B cell (primary cell): ENCODE measurements at regions not wholly inside any gene's neighbourhood (a gene's known extent, or its start where the extent isn't known, plus 50 kb on each side); places are given as distances from the start of the nearest gene placed in this dataset.

Experiments
- ATAC-seq: fragments of 200-7000 bp; cut with Tn5 transposase; one replicate; pipeline ENCODE4 v1.10.0; 2021; ENCODE audit warnings: low read depth, mild to moderate bottlenecking, moderate number of reproducible peaks, moderate library complexity
- CTCF ChIA-PET: fragments of 350-600 bp; sonication (Branson Sonifier 250); formaldehyde crosslinking; loops from one replicate; lab custom pipeline; 2021; ENCODE audit warnings: antibody characterized with exemption, inconsistent platforms; lab: Charles Lee
- POLR2A ChIA-PET: fragments of 350-600 bp; sonication (Branson Sonifier 250); formaldehyde crosslinking; loops from one replicate; lab custom pipeline; 2021; ENCODE audit warnings: antibody characterized with exemption; lab: Charles Lee
- DNase-seq: peaks from one replicate; pipeline ENCODE4 v3.0.0; 2013
- H2AFZ ChIP-seq: 2 replicates; pipeline ENCODE4 v1.6.1; 2012; ENCODE audit warnings: mild to moderate bottlenecking, low read depth, low read length; ENCODE audit not compliant: insufficient read depth, poor library complexity, severe bottlenecking
- H3K27ac ChIP-seq, 2 donors: 1 replicate in 1 of 2; 2 replicates in 1 of 2; pipeline ENCODE4 v1.5.1; 2012 to 2013; ENCODE audit warnings: low read length in 2 of 2, mild to moderate bottlenecking in 2 of 2, moderate library complexity in 1 of 2
- H3K27me3 ChIP-seq, 4 experiments: fragments of 200-600 bp in 1 of 4; sonication (generic) in 1 of 4; replicated peaks in 1 of 4; 1 replicate in 2 of 4; 2 replicates in 2 of 4; pipeline versions ENCODE4 v1.6.1 to v1.7.0; 2013 to 2016; ENCODE audit warnings: low read length in 3 of 4, mild to moderate bottlenecking in 2 of 4, mixed read lengths in 1 of 4, moderate library complexity in 1 of 4; ENCODE audit not compliant: insufficient read depth in 4 of 4, control insufficient read depth in 3 of 4; ENCODE audit errors: control extremely low read depth in 1 of 4
- H3K36me3 ChIP-seq, 2 experiments: replicated peaks in 1 of 2; 1 replicate in 1 of 2; 2 replicates in 1 of 2; pipeline versions ENCODE4 v1.6.1 to v1.7.1; 2013; ENCODE audit warnings: low read length in 1 of 2; ENCODE audit not compliant: insufficient read depth in 2 of 2, control insufficient read depth in 1 of 2; ENCODE audit errors: control extremely low read depth in 1 of 2, extremely low read depth in 1 of 2
- H3K4me1 ChIP-seq, 2 donors: fragments of 200-600 bp in 1 of 2; sonication (generic) in 1 of 2; 1 replicate in 1 of 2; 2 replicates in 1 of 2; pipeline versions ENCODE4 v1.5.1 to v1.6.1; 2013 to 2017; ENCODE audit warnings: low read length in 2 of 2; ENCODE audit not compliant: control insufficient read depth in 2 of 2, insufficient read depth in 2 of 2
- H3K4me2 ChIP-seq: replicated peaks from 2 replicates; pipeline ENCODE3; 2012; ENCODE audit warnings: mild to moderate bottlenecking, low read depth, low read length; ENCODE audit not compliant: poor library complexity, severe bottlenecking
- H3K4me3 ChIP-seq, 5 experiments: fragments of 200-600 bp in 1 of 5; sonication (generic) in 1 of 5; 1 replicate in 3 of 5; 2 replicates in 2 of 5; pipeline versions ENCODE4 v1.5.1 to v1.7.0; 2011 to 2016; ENCODE audit warnings: low read length in 4 of 5, mild to moderate bottlenecking in 4 of 5, low read depth in 2 of 5, control low read depth in 1 of 5, moderate library complexity in 1 of 5; ENCODE audit not compliant: insufficient read depth in 1 of 5; ENCODE audit errors: control extremely low read depth in 1 of 5, extremely low read depth in 1 of 5
- H3K79me2 ChIP-seq: fragments of 200-600 bp; sonication (generic); one replicate; pipeline ENCODE4 v1.6.0; 2016; ENCODE audit warnings: low read length; ENCODE audit not compliant: control insufficient read depth, insufficient read depth
- H3K9ac ChIP-seq: fragments of 200-600 bp; sonication (generic); 2 replicates; pipeline ENCODE4 v1.6.1; 2017; ENCODE audit warnings: mild to moderate bottlenecking, low read length, moderate library complexity
- H3K9me3 ChIP-seq, 3 donors: one replicate each; pipeline versions ENCODE4 v1.6.1 to v1.7.1; 2013; ENCODE audit warnings: low read length in 2 of 3; ENCODE audit not compliant: control insufficient read depth in 2 of 3, insufficient read depth in 1 of 3; ENCODE audit errors: control extremely low read depth in 1 of 3
- H4K20me1 ChIP-seq: 2 replicates; pipeline ENCODE4 v1.6.0; 2012; ENCODE audit warnings: mild to moderate bottlenecking, low read length; ENCODE audit not compliant: insufficient read depth, control insufficient read depth, poor library complexity, severe bottlenecking
- H3K27ac Mint-ChIP-seq: one replicate; pipeline ENCODE4 v1.8.0; 2021; ENCODE audit warnings: mixed read lengths
- H3K27me3 Mint-ChIP-seq: one replicate; pipeline ENCODE4 v1.8.0; 2021; ENCODE audit warnings: mixed read lengths
- H3K4me1 Mint-ChIP-seq: one replicate; pipeline ENCODE4 v1.8.0; 2021; ENCODE audit warnings: mixed read lengths
- H3K4me3 Mint-ChIP-seq: one replicate; pipeline ENCODE4 v1.8.0; 2021; ENCODE audit warnings: mixed read lengths
- H3K9me3 Mint-ChIP-seq: one replicate; pipeline ENCODE4 v1.8.0; 2022; ENCODE audit warnings: mixed read lengths; ENCODE audit not compliant: insufficient read depth
- EZH2 ChIP-seq: IDR thresholded peaks from 2 replicates; pipeline ENCODE4 v1.6.1; 2012; ENCODE audit warnings: borderline replicate concordance, low read depth, mild to moderate bottlenecking, moderate library complexity, low read length; ENCODE audit not compliant: insufficient read depth, poor library complexity, severe bottlenecking
- WGBS: methylation state at CpG from one replicate; pipeline ENCODE4 v1.1.5; 2013; ENCODE audit warnings: missing lambda C conversion rate; ENCODE audit not compliant: insufficient coverage; 5-methylcytosine and 5-hydroxymethylcytosine counted together
- intact Hi-C: fragments of 100-400 bp; cut with micrococcal nuclease; formaldehyde crosslinking; loops from one replicate; pipeline ENCODE4 v1.10.0; 2022
- TF ChIP-seq, protein P1 (sequence below): fragments of 200-600 bp; IDR thresholded peaks from one replicate; pipeline ENCODE4 v1.8.0; 2022; ENCODE audit warnings: antibody characterized with exemption, mild to moderate bottlenecking

- Histone ChIP-seq H3K9ac (no peak overlapping the region), H3K4me3 (no peak overlapping the region), H3K4me2 (no peak overlapping the region), H3K4me1 (no peaks in the 10 kb centered on the region), H4K20me1 (no peaks in the 10 kb centered on the region), H3K79me2 (no peaks in the 10 kb centered on the region), H3K9me3 (no peaks in the 10 kb centered on the region), H3K27ac (no peak overlapping the region), H2AFZ (no peak overlapping the region), H3K27me3 (no peaks in the 10 kb centered on the region), H3K36me3 (no peaks in the 10 kb centered on the region)
- H3K4me1 Mint-ChIP-seq = no peaks in the 10 kb centered on the region
- H3K4me3 Mint-ChIP-seq = no peak overlapping the region
- H3K27ac Mint-ChIP-seq = no peak overlapping the region
- CTCF ChIA-PET = no interaction called here
- ATAC-seq (no peak), DNase-seq (no peak)
- no peaks in the 10 kb centered on the region for H3K9me3 Mint-ChIP-seq
- POLR2A ChIA-PET = no interaction called here
- WGBS = 100% methylated on average over 1 of the region's 2 CpGs
- H3K27me3 Mint-ChIP-seq = no peaks in the 10 kb centered on the region
- intact Hi-C loops = no loop called here
- TF ChIP-seq EZH2 = no peak
- TF ChIP-seq, protein P1, sequence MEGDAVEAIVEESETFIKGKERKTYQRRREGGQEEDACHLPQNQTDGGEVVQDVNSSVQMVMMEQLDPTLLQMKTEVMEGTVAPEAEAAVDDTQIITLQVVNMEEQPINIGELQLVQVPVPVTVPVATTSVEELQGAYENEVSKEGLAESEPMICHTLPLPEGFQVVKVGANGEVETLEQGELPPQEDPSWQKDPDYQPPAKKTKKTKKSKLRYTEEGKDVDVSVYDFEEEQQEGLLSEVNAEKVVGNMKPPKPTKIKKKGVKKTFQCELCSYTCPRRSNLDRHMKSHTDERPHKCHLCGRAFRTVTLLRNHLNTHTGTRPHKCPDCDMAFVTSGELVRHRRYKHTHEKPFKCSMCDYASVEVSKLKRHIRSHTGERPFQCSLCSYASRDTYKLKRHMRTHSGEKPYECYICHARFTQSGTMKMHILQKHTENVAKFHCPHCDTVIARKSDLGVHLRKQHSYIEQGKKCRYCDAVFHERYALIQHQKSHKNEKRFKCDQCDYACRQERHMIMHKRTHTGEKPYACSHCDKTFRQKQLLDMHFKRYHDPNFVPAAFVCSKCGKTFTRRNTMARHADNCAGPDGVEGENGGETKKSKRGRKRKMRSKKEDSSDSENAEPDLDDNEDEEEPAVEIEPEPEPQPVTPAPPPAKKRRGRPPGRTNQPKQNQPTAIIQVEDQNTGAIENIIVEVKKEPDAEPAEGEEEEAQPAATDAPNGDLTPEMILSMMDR = no peak
Measured at GRCh38 chr7:114759347-114760062, 162.4 kb upstream of the MDFIC start.

GRCh38 chr7:114760477-114760876, 161.4 kb upstream of the MDFIC start:
- no peak for ATAC-seq

More at GRCh38 chr7:114760477-114760876, 161.4 kb upstream of the MDFIC start:
- Histone ChIP-seq H3K4me2 (no peak overlapping the region), H3K4me3 (no peak overlapping the region), H3K36me3 (no peaks in the 10 kb centered on the region), H3K9ac (no peak overlapping the region), H3K9me3 (no peaks in the 10 kb centered on the region), H3K4me1 (no peaks in the 10 kb centered on the region), H3K27me3 (no peaks in the 10 kb centered on the region), H3K79me2 (no peaks in the 10 kb centered on the region), H3K27ac (no peak overlapping the region), H4K20me1 (no peaks in the 10 kb centered on the region), H2AFZ (no peak overlapping the region)
- no peak for DNase-seq
- ChIA-PET CTCF (no interaction called here), POLR2A (no interaction called here)
- no peaks in the 10 kb centered on the region for H3K9me3 Mint-ChIP-seq
- H3K27ac Mint-ChIP-seq = no peak overlapping the region
- WGBS = no CpG with 5 or more reads among the region's 2 CpGs
- no peaks in the 10 kb centered on the region for H3K27me3 Mint-ChIP-seq
- intact Hi-C loops = no loop called here
- no peak overlapping the region for H3K4me3 Mint-ChIP-seq
- H3K4me1 Mint-ChIP-seq = no peaks in the 10 kb centered on the region
- TF ChIP-seq, protein P1 = no peak
- no peak for TF ChIP-seq EZH2
